Caco-2 (cell line): ENCODE measurements at regions not wholly inside any gene's neighbourhood (a gene's known extent, or its start where the extent isn't known, plus 50 kb on each side); places are given as distances from the start of the nearest gene placed in this dataset.

ENCODE experiments used
- BruUV-seq: library from RNA; stranded (reverse); fragments of 400-500 nt; replicated peaks from 2 replicates; lab custom pipeline; 2021; lab: Mats Ljungman, UMichigan
- CTCF ChIA-PET: fragments of 300-600 bp; sonication (Branson Sonifier 250); formaldehyde crosslinking; loops from one replicate; lab custom pipeline; 2022; ENCODE audit warnings: antibody characterized with exemption; lab: Charles Lee
- POLR2A ChIA-PET: fragments of 300-600 bp; sonication (Branson Sonifier 250); formaldehyde crosslinking; loops from one replicate; lab custom pipeline; 2022; ENCODE audit warnings: antibody characterized with exemption; lab: Charles Lee
- DNase-seq, 2 experiments: peaks; one replicate each; pipeline versions ENCODE4 v3.0.0 to v3.0.0-alpha.2; 2020 to 2022
- H3K27me3 ChIP-seq: replicated peaks from 2 replicates; pipeline ENCODE4 v1.6.0; 2011; ENCODE audit warnings: low read length; ENCODE audit not compliant: control insufficient read depth, insufficient read depth
- H3K36me3 ChIP-seq: 2 replicates; pipeline ENCODE4 v1.5.1; 2011; ENCODE audit warnings: low read length; ENCODE audit not compliant: control insufficient read depth, insufficient read depth
- H3K4me1 ChIP-seq: fragments of 250-450 bp; sonication (Bioruptor Pico); 2 replicates; pipeline ENCODE4 v1.5.1; 2020; ENCODE audit warnings: mild to moderate bottlenecking
- H3K4me3 ChIP-seq: 2 replicates; pipeline ENCODE4 v1.5.1; 2011; ENCODE audit warnings: low read depth, mild to moderate bottlenecking, control low read depth, low read length
- H3K9me3 ChIP-seq: fragments of 250-450 bp; sonication (Bioruptor Pico); 2 replicates; pipeline ENCODE4 v1.5.1; 2020; ENCODE audit warnings: mild to moderate bottlenecking, moderate library complexity
- H3K27ac Mint-ChIP-seq: one replicate; pipeline ENCODE4 v1.8.0; 2022; ENCODE audit warnings: mixed read lengths; ENCODE audit not compliant: unreplicated experiment
- H3K27me3 Mint-ChIP-seq: one replicate; pipeline ENCODE4 v1.8.0; 2022; ENCODE audit warnings: mixed read lengths; ENCODE audit not compliant: insufficient read depth, unreplicated experiment
- H3K36me3 Mint-ChIP-seq: one replicate; pipeline ENCODE4 v1.8.0; 2022; ENCODE audit warnings: mild to moderate bottlenecking, mixed read lengths; ENCODE audit not compliant: insufficient read depth, unreplicated experiment
- H3K4me1 Mint-ChIP-seq: one replicate; pipeline ENCODE4 v1.8.0; 2022; ENCODE audit warnings: low read depth, mixed read lengths; ENCODE audit not compliant: unreplicated experiment
- H3K4me3 Mint-ChIP-seq: one replicate; pipeline ENCODE4 v1.8.0; 2022; ENCODE audit warnings: mild to moderate bottlenecking, moderate library complexity, mixed read lengths; ENCODE audit not compliant: unreplicated experiment
- H3K9me3 Mint-ChIP-seq: one replicate; pipeline ENCODE4 v1.8.0; 2022; ENCODE audit warnings: mixed read lengths; ENCODE audit not compliant: unreplicated experiment
- CTCF ChIP-seq, 2 experiments: fragments of 200-600 bp in 1 of 2; IDR thresholded peaks; 1 replicate in 1 of 2; 2 replicates in 1 of 2; pipeline versions ENCODE4 v1.5.1 to v1.8.0; 2011 to 2022; ENCODE audit warnings: antibody characterized with exemption in 1 of 2, control low read depth in 1 of 2, inconsistent platforms in 1 of 2, low read depth in 1 of 2, low read length in 1 of 2, mild to moderate bottlenecking in 1 of 2, moderate library complexity in 1 of 2; ENCODE audit not compliant: insufficient read depth in 1 of 2, severe bottlenecking in 1 of 2, unreplicated experiment in 1 of 2
- intact Hi-C: fragments of 100-400 bp; cut with micrococcal nuclease; formaldehyde crosslinking; loops from one replicate; pipeline ENCODE4 v1.10.0; 2022; ENCODE audit not compliant: unreplicated experiment

DNA sequence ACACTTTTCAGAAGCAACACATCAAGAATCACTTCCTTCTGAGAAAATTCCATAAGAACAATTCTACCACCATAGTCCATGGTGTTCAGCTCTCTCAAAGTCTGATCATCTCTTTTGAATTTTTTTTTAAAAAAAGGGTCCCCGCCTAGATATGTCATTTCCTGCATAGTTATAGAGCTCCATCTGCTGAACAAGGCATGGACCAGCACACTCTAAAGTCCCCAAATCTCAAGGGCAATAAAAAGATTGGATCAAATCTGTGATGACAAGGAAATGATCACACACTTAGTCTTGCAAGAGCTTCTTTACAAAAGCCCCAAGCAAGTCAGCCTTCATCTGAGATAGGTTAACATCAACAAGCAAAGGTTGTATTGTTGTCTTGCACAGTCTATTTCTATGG lies 100.7 kb upstream of the STMND1 start:
- no TSS peak for BruUV-seq
- no peak for TF ChIP-seq CTCF (IDR thresholded peaks at IDR 0.05; ENCODE audit: insufficient read depth in 1 of 2, low read depth in 1 of 2, low read length in 1 of 2, severe bottlenecking in 1 of 2, unreplicated experiment in 1 of 2)
- intact Hi-C loops: no loop called here

DNA sequence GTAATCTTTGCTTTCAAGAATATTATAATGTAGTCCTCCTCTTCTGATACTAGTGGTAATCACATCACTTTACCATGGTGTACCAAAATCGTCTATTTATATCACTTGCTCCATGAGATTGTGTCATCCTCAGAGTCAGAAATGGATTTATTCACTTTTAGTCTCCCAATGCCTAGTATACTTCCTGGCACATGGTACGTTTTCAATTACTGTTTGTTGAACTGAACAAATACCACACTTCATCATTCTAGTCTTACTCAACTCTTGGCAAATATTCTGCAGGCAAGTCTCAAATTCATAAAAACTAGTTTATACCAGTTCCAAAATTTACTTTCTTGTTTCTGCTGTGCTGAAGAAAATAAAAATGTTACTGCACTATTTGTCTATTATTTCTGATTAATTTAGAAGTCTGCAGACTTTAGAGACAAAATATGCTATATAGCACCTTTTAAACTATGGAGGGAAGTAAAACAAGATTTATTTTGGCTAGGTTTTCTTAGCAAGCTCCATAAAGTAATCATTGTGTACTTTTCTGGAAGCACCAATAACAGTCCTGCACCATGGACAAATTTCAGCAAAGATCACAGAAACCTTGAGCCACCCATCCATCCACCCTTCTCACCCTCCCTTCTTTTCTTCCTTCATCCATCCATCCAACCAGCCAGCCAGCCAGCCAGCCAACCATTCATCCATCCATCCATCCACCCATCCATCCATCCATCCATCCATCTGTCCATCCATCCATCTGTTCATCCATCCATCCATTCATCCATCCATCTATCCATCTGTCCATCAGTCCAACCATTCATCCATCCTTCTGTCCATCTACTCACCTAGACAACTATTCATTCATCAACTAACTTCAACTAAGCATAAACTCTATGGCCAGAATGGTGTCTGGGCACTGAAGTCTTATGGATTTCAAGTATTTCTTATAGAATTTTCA lies 102.1 kb upstream of the STMND1 start:
- Mint-ChIP-seq H3K4me1 (no peaks in the 10 kb centered on the region), H3K4me3 (no peak overlapping the region), H3K9me3 (no peaks in the 10 kb centered on the region), H3K27me3 (peaks cover 22% of the 10 kb centered on the region), H3K27ac (no peak overlapping the region), H3K36me3 (no peaks in the 10 kb centered on the region)
- Histone ChIP-seq H3K4me3 (no peak overlapping the region), H3K4me1 (no peaks in the 10 kb centered on the region), H3K36me3 (no peaks in the 10 kb centered on the region), H3K27me3 (no peaks in the 10 kb centered on the region), H3K9me3 (no peaks in the 10 kb centered on the region)
- no TSS peak for BruUV-seq
- no peak for DNase-seq
- no peak for TF ChIP-seq CTCF (IDR thresholded peaks at IDR 0.05; ENCODE audit: insufficient read depth in 1 of 2, low read depth in 1 of 2, low read length in 1 of 2, severe bottlenecking in 1 of 2, unreplicated experiment in 1 of 2)
- CTCF ChIA-PET: no interaction called here
- intact Hi-C loops: no loop called here
- POLR2A ChIA-PET: no interaction called here

More for the DNA sequence above, 100.7 kb upstream of the STMND1 start:
- Histone ChIP-seq H3K4me1 (no peaks in the 10 kb centered on the region), H3K4me3 (no peak overlapping the region), H3K36me3 (no peaks in the 10 kb centered on the region), H3K27me3 (no peaks in the 10 kb centered on the region), H3K9me3 (no peaks in the 10 kb centered on the region)
- POLR2A ChIA-PET: no interaction called here
- Mint-ChIP-seq H3K9me3 (no peaks in the 10 kb centered on the region), H3K4me1 (no peaks in the 10 kb centered on the region), H3K27ac (no peak overlapping the region), H3K36me3 (no peaks in the 10 kb centered on the region), H3K27me3 (peaks cover 18% of the 10 kb centered on the region), H3K4me3 (no peak overlapping the region)
- no peak for DNase-seq
- CTCF ChIA-PET: no interaction called here

DNA sequence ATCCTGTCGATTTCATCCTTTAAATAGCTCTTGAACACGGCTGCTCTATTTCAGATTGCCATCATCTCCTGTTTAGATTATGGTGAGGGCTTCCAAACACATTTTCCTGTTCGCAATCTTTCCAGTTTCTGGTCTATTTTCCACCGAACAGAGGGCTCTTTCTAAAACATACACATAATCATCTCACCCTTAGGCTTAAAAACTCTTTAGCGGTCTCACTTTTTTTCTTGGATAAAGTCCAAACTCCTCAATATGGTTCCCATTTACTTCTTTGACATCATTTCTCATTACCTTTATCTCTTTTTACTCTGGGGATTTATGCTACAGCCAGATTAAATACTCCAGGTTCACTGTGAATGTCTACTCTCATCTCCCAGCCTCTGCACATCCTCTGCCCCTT lies 103.4 kb upstream of the STMND1 start:
- no peak overlapping the region for H3K27ac Mint-ChIP-seq
- no peaks in the 10 kb centered on the region for H3K27me3 ChIP-seq
- ChIA-PET CTCF (no interaction called here), POLR2A (no interaction called here)
- no peak for TF ChIP-seq CTCF (IDR thresholded peaks at IDR 0.05; ENCODE audit: insufficient read depth in 1 of 2, low read depth in 1 of 2, low read length in 1 of 2, severe bottlenecking in 1 of 2, unreplicated experiment in 1 of 2)
- H3K9me3 ChIP-seq: no peaks in the 10 kb centered on the region
- no peak overlapping the region for H3K4me3 Mint-ChIP-seq
- DNase-seq: no peak
- H3K27me3 Mint-ChIP-seq: peaks cover 29% of the 10 kb centered on the region
- BruUV-seq: no TSS peak
- H3K36me3 Mint-ChIP-seq: no peaks in the 10 kb centered on the region
- no peak overlapping the region for H3K4me3 ChIP-seq
- H3K4me1 Mint-ChIP-seq: no peaks in the 10 kb centered on the region
- H3K4me1 ChIP-seq: no peaks in the 10 kb centered on the region
- intact Hi-C loops: no loop called here
- H3K9me3 Mint-ChIP-seq: no peaks in the 10 kb centered on the region
- no peaks in the 10 kb centered on the region for H3K36me3 ChIP-seq
